HEK293 (cell line): ENCODE measurements at regions not wholly inside any gene's neighbourhood (a gene's known extent, or its start where the extent isn't known, plus 50 kb on each side); places are given as distances from the start of the nearest gene placed in this dataset.

Source experiments
- EGR2 ChIP-seq: fragments of 450-650 bp; formaldehyde crosslinking; IDR thresholded peaks from 2 replicates; pipeline ENCODE4 v1.5.1; 2016; ENCODE audit warnings: low read depth, missing biosample characterization, missing genetic modification characterization
- REPIN1 ChIP-seq: fragments of 450-650 bp; formaldehyde crosslinking; IDR thresholded peaks from 2 replicates; pipeline ENCODE4 v1.5.1; 2017; ENCODE audit warnings: missing biosample characterization, missing genetic modification characterization, low read depth
- ZBTB20 ChIP-seq: fragments of 450-650 bp; formaldehyde crosslinking; IDR thresholded peaks from 2 replicates; pipeline ENCODE4 v1.5.1; 2016; ENCODE audit warnings: missing biosample characterization, missing genetic modification characterization
- ZBTB21 ChIP-seq: fragments of 450-650 bp; formaldehyde crosslinking; IDR thresholded peaks from 2 replicates; pipeline ENCODE4 v1.5.1; 2017; ENCODE audit warnings: missing biosample characterization, missing genetic modification characterization
- ZNF10 ChIP-seq: fragments of 450-650 bp; formaldehyde crosslinking; IDR thresholded peaks from 2 replicates; pipeline ENCODE4 v1.5.1; 2017; ENCODE audit warnings: missing biosample characterization, missing genetic modification characterization
- ZNF175 ChIP-seq: fragments of 450-650 bp; formaldehyde crosslinking; IDR thresholded peaks from 2 replicates; pipeline ENCODE4 v1.5.1; 2016; ENCODE audit warnings: missing biosample characterization, missing genetic modification characterization
- ZNF274 ChIP-seq, 2 experiments: fragments of 200-500 bp in 1 of 2; fragments of 450-650 bp in 1 of 2; sonication (Bioruptor generic) in 1 of 2; formaldehyde crosslinking in 1 of 2; IDR thresholded peaks; 2 replicates each; pipeline versions ENCODE4 v1.5.1 to v1.6.1; 2014 to 2016; ENCODE audit warnings: borderline replicate concordance in 1 of 2, inconsistent platforms in 1 of 2, low read length in 1 of 2, missing biosample characterization in 1 of 2, missing genetic modification characterization in 1 of 2
- ZNF292 ChIP-seq: fragments of 450-650 bp; formaldehyde crosslinking; IDR thresholded peaks from 2 replicates; pipeline ENCODE4 v1.5.1; 2016; ENCODE audit warnings: low read depth, missing biosample characterization, missing genetic modification characterization, borderline replicate concordance
- ZNF354C ChIP-seq: fragments of 450-650 bp; formaldehyde crosslinking; IDR thresholded peaks from 2 replicates; pipeline ENCODE4 v1.5.1; 2016; ENCODE audit warnings: missing biosample characterization, missing genetic modification characterization, low read depth, borderline replicate concordance
- ZNF664 ChIP-seq: fragments of 450-650 bp; formaldehyde crosslinking; IDR thresholded peaks from 2 replicates; pipeline ENCODE4 v1.5.1; 2016; ENCODE audit warnings: missing biosample characterization, missing genetic modification characterization
- TF ChIP-seq, protein P1 (sequence below): fragments of 450-650 bp; formaldehyde crosslinking; IDR thresholded peaks from 2 replicates; pipeline ENCODE4 v1.5.1; 2016; ENCODE audit warnings: missing biosample characterization, missing genetic modification characterization
- TF ChIP-seq, protein P2 (sequence below): fragments of 450-650 bp; formaldehyde crosslinking; IDR thresholded peaks from 2 replicates; pipeline ENCODE4 v1.5.1; 2016; ENCODE audit warnings: missing biosample characterization, missing genetic modification characterization
- TF ChIP-seq, protein P3 (sequence below): fragments of 450-650 bp; formaldehyde crosslinking; IDR thresholded peaks from 2 replicates; pipeline ENCODE4 v1.5.1; 2016; ENCODE audit warnings: missing biosample characterization, missing genetic modification characterization

DNA sequence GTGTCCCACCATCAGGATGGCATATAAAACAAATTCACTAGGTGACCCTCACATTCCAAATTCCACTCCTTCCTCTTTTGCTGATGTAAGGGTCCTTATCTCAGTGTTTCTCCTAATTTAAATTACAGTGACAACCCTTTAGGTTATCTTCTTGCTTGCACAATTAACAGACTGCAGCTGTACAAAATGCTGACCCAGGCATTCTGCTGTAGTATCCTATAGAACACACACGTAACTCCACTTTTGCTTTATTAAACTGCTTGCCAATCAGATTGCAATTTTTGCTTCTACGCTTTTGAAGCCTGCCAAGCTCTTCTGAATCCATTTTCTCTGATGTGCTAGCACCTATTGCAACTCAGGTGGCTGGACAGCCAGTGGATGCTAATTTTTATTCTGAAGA is 950.3 kb downstream of the TFAP2A start:
- TF ChIP-seq EGR2 (tag by site-specific recombination) = no peak
- no peak for TF ChIP-seq ZNF274 (IDR thresholded peaks at IDR 0.05; ENCODE audit: low read length)
- no peak for TF ChIP-seq ZNF274 (tag by site-specific recombination; IDR thresholded peaks at IDR 0.05; ENCODE audit: borderline replicate concordance)
- no peak for TF ChIP-seq REPIN1
- TF ChIP-seq, protein P1, sequence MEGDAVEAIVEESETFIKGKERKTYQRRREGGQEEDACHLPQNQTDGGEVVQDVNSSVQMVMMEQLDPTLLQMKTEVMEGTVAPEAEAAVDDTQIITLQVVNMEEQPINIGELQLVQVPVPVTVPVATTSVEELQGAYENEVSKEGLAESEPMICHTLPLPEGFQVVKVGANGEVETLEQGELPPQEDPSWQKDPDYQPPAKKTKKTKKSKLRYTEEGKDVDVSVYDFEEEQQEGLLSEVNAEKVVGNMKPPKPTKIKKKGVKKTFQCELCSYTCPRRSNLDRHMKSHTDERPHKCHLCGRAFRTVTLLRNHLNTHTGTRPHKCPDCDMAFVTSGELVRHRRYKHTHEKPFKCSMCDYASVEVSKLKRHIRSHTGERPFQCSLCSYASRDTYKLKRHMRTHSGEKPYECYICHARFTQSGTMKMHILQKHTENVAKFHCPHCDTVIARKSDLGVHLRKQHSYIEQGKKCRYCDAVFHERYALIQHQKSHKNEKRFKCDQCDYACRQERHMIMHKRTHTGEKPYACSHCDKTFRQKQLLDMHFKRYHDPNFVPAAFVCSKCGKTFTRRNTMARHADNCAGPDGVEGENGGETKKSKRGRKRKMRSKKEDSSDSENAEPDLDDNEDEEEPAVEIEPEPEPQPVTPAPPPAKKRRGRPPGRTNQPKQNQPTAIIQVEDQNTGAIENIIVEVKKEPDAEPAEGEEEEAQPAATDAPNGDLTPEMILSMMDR (tag by site-specific recombination) = no peak
- no peak for TF ChIP-seq ZBTB21 (tag by site-specific recombination)
- TF ChIP-seq, protein P2, sequence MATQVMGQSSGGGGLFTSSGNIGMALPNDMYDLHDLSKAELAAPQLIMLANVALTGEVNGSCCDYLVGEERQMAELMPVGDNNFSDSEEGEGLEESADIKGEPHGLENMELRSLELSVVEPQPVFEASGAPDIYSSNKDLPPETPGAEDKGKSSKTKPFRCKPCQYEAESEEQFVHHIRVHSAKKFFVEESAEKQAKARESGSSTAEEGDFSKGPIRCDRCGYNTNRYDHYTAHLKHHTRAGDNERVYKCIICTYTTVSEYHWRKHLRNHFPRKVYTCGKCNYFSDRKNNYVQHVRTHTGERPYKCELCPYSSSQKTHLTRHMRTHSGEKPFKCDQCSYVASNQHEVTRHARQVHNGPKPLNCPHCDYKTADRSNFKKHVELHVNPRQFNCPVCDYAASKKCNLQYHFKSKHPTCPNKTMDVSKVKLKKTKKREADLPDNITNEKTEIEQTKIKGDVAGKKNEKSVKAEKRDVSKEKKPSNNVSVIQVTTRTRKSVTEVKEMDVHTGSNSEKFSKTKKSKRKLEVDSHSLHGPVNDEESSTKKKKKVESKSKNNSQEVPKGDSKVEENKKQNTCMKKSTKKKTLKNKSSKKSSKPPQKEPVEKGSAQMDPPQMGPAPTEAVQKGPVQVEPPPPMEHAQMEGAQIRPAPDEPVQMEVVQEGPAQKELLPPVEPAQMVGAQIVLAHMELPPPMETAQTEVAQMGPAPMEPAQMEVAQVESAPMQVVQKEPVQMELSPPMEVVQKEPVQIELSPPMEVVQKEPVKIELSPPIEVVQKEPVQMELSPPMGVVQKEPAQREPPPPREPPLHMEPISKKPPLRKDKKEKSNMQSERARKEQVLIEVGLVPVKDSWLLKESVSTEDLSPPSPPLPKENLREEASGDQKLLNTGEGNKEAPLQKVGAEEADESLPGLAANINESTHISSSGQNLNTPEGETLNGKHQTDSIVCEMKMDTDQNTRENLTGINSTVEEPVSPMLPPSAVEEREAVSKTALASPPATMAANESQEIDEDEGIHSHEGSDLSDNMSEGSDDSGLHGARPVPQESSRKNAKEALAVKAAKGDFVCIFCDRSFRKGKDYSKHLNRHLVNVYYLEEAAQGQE (tag by site-specific recombination) = no peak
- TF ChIP-seq ZNF354C (tag by site-specific recombination) = no peak
- no peak for TF ChIP-seq ZNF292
- TF ChIP-seq ZNF175 = no peak
- TF ChIP-seq ZNF10 (tag by site-specific recombination) = no peak
- TF ChIP-seq ZNF664 (tag by site-specific recombination) = no peak
- no peak for TF ChIP-seq ZBTB20
- TF ChIP-seq, protein P3, sequence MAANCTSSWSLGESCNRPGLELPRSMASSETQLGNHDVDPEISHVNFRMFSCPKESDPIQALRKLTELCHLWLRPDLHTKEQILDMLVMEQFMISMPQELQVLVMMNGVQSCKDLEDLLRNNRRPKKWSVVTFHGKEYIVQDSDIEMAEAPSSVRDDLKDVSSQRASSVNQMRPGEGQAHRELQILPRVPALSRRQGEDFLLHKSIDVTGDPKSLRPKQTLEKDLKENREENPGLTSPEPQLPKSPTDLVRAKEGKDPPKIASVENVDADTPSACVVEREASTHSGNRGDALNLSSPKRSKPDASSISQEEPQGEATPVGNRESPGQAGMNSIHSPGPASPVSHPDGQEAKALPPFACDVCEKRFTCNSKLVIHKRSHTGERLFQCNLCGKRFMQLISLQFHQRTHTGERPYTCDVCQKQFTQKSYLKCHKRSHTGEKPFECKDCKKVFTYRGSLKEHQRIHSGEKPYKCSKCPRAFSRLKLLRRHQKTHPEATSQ (tag by site-specific recombination) = no peak
